Fibroblast of skin of abdomen (primary cell): ENCODE measurements at regions not wholly inside any gene's neighbourhood (a gene's known extent, or its start where the extent isn't known, plus 50 kb on each side); places are given as distances from the start of the nearest gene placed in this dataset.
"Not testable (repeated sequence)": the region's sequence is repeated elsewhere in the genome, so short reads cannot be mapped to it uniquely, and the experiment has no call there.

Experiments
- DNase-seq: peaks from one replicate; pipeline ENCODE4 v3.0.0-alpha.2; 2013

GRCh38 chr9:115313545-115313944 lies 195.6 kb upstream of the TNC start:
- no peak for DNase-seq

- no peak for DNase-seq
Measured at GRCh38 chr9:115326461-115326860, 208.5 kb upstream of the TNC start.

GRCh38 chr9:115327436-115328122 lies 209.6 kb upstream of the TNC start:
- peak; percentile 64 for DNase-seq

GRCh38 chr9:115328228-115328627 lies 210.3 kb upstream of the TNC start:
- DNase-seq = peak; percentile 97

- peak; percentile 33 for DNase-seq
Measured at GRCh38 chr9:115328677-115329076, 210.7 kb upstream of the TNC start.

GRCh38 chr9:115333277-115334070 lies 215.5 kb upstream of the TNC start:
- DNase-seq = no peak

- DNase-seq = no peak
Measured at GRCh38 chr9:115335439-115335838, 217.5 kb upstream of the TNC start.

GRCh38 chr9:115340314-115340713 lies 222.4 kb upstream of the TNC start:
- DNase-seq = no peak

- DNase-seq = no peak
Measured at GRCh38 chr9:115341426-115341825, 223.5 kb upstream of the TNC start.

- DNase-seq = not testable (repeated sequence)
Measured at GRCh38 chr9:115347776-115348175, 229.8 kb upstream of the TNC start.

- DNase-seq = not testable (repeated sequence)
Measured at GRCh38 chr9:115348936-115349335, 231.0 kb upstream of the TNC start.

GRCh38 chr9:115349542-115349941 lies 231.6 kb upstream of the TNC start:
- DNase-seq = peak; percentile 44

GRCh38 chr9:115350548-115350947 lies 232.6 kb upstream of the TNC start:
- no peak for DNase-seq

GRCh38 chr9:115353681-115354080 lies 235.7 kb upstream of the TNC start:
- peak; percentile 26 for DNase-seq

- DNase-seq = no peak
Measured at GRCh38 chr9:115357821-115358220, 239.9 kb upstream of the TNC start.

GRCh38 chr9:115359017-115359780 lies 241.2 kb upstream of the TNC start:
- peak; percentile 78 for DNase-seq

- no peak for DNase-seq
Measured at GRCh38 chr9:115360122-115360521, 242.2 kb upstream of the TNC start.

- DNase-seq = no peak
Measured at GRCh38 chr9:115362101-115362500, 244.1 kb upstream of the TNC start.

GRCh38 chr9:115362640-115363039 lies 244.7 kb upstream of the TNC start:
- DNase-seq = no peak

- DNase-seq = no peak
Measured at GRCh38 chr9:115364991-115365390, 247.0 kb upstream of the TNC start.

GRCh38 chr9:115367321-115367720 lies 249.4 kb upstream of the TNC start:
- no peak for DNase-seq

GRCh38 chr9:115367780-115368525 lies 250.0 kb upstream of the TNC start:
- DNase-seq = peak; percentile 45
